GM10266 (cell line): ENCODE measurements at regions not wholly inside any gene's neighbourhood (a gene's known extent, or its start where the extent isn't known, plus 50 kb on each side); places are given as distances from the start of the nearest gene placed in this dataset.

Experiments
- DNase-seq: peaks from one replicate; pipeline ENCODE4 v3.0.0; 2012; ENCODE audit errors: extremely low spot score
- TF ChIP-seq, protein P1 (sequence below): IDR thresholded peaks from 2 replicates; pipeline ENCODE4 v1.5.1; 2012; ENCODE audit warnings: mild to moderate bottlenecking, low read depth; ENCODE audit not compliant: control insufficient read depth, insufficient read depth; ENCODE audit errors: missing control alignments

GRCh38 chr5:56346044-56346710, 113.0 kb upstream of the ANKRD55 start:
- DNase-seq: no peak
- TF ChIP-seq, protein P1, sequence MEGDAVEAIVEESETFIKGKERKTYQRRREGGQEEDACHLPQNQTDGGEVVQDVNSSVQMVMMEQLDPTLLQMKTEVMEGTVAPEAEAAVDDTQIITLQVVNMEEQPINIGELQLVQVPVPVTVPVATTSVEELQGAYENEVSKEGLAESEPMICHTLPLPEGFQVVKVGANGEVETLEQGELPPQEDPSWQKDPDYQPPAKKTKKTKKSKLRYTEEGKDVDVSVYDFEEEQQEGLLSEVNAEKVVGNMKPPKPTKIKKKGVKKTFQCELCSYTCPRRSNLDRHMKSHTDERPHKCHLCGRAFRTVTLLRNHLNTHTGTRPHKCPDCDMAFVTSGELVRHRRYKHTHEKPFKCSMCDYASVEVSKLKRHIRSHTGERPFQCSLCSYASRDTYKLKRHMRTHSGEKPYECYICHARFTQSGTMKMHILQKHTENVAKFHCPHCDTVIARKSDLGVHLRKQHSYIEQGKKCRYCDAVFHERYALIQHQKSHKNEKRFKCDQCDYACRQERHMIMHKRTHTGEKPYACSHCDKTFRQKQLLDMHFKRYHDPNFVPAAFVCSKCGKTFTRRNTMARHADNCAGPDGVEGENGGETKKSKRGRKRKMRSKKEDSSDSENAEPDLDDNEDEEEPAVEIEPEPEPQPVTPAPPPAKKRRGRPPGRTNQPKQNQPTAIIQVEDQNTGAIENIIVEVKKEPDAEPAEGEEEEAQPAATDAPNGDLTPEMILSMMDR: no peak

DNA sequence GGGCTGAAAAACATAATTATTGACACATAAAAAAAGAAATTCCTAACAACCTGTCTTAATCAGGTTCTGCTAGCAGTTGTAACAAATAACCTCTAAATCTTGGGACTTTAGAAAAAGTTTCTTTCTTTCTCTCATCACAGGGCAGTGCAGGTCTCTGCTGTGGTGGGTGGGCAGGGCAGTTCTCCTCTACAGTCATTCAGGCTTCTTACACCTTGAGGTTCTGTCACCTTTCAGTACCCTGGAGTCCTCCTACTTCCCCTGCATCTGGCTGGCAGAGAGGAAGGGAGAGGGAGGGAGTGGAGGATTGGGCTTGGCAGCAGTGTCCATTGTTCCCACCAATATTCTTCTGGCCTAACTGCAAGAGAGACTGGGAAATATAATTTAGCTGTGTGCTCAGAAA, 112.2 kb upstream of the ANKRD55 start:
- TF ChIP-seq, protein P1: no peak
- DNase-seq: no peak

GRCh38 chr5:56344594-56344993, 111.5 kb upstream of the ANKRD55 start:
- DNase-seq: no peak
- TF ChIP-seq, protein P1: no peak

GRCh38 chr5:56343988-56344387, 110.9 kb upstream of the ANKRD55 start:
- TF ChIP-seq, protein P1: no peak
- DNase-seq: no peak

DNA sequence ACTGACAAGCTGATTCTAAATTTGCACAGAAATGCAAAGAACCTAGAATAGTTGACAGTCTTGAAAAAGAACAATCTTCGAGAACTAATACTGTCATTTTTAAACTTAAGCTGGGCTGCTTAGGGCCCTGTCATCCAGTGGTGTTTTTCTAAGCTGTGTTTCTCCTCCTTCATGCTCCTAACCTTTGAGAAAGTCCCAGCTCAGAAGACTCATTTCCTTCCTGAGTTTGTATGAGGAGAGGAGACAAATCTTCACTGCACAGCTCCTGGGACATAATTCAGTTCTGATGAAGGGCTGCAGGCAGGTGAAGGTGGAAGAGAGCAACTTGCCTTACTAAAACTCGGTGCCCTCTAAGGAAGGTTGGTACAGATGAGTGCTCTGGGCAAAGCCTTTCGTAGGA, 109.5 kb upstream of the ANKRD55 start:
- DNase-seq: no peak
- TF ChIP-seq, protein P1: no peak

DNA sequence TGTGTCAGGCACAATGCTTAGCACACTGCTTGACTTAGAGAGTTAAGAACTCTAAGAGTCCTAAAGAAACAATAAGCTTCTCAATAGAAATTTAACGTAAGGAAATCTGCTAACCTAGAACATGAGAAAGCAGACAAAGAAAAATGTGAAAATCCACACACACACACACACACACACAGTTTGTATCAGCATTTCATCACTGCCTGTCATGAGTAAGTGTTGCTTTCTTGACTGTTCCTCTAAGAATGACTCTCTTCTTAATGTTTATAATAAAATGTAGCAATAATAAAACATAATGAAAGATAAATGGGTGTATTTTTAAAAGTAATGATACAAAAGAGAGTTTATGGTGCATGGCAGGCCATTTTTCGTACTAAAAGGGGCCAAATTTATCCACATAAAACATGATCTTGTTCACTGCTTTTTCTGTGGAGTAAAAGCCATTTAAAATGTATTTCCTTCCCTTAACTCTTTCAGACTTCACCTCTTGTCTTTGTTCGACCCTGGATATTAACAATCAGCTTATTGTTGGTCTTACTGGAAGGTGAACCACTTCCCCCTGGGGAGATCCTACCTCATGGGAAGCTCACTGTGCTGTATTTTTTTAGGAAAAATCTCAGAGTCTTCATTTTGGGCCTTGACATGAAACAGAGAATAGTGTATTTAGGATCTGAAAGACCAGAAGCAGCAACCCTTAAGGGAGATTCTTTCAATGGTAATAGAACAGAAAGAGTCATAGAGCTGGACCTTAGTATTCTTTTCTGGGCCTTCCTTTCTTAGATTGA, 107.3 kb upstream of the ANKRD55 start:
- no peak for DNase-seq
- TF ChIP-seq, protein P1: no peak

GRCh38 chr5:56339732-56340131, 106.6 kb upstream of the ANKRD55 start:
- TF ChIP-seq, protein P1: no peak
- DNase-seq: no peak
